ENCODE measurements at regions not wholly inside any gene's neighbourhood (a gene's known extent, or its start where the extent isn't known, plus 50 kb on each side); places are given as distances from the start of the nearest gene placed in this dataset.

DNA sequence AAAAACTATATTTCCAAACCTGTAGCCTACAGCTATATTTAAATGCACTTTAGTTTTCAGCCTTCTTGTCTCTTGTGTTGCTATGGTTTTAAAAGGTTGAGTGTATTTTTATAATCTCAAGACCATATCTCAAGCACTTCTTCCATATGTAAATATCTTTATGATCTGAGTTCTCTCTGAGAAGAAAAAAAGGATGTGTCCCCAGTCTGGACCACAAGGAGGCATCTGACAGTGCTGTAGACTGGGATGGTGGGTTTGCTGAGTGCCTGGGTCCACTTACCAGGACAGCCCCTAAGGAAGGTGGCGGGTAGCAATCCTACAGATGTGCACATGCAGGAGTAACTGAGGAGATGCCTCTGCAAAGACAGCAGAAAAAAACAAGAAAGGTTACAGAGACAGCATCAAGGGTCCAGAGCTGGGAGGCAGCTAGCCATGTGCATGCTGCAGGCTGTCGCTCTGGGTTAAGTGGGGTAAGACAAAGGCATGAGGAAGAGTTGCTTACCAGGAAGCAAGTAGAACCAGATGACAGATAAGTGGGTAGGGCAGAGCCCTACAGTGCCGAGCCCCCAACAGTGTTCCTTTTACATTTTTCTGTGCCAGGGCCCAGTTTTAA is 70.6 kb upstream of the SNRK start:
- TF ChIP-seq POLR2A (IDR thresholded peaks at IDR 0.05) (no peak), POLR2AphosphoS5 (IDR thresholded peaks at IDR 0.05) (no peak)
- TF ChIP-seq, protein P1, sequence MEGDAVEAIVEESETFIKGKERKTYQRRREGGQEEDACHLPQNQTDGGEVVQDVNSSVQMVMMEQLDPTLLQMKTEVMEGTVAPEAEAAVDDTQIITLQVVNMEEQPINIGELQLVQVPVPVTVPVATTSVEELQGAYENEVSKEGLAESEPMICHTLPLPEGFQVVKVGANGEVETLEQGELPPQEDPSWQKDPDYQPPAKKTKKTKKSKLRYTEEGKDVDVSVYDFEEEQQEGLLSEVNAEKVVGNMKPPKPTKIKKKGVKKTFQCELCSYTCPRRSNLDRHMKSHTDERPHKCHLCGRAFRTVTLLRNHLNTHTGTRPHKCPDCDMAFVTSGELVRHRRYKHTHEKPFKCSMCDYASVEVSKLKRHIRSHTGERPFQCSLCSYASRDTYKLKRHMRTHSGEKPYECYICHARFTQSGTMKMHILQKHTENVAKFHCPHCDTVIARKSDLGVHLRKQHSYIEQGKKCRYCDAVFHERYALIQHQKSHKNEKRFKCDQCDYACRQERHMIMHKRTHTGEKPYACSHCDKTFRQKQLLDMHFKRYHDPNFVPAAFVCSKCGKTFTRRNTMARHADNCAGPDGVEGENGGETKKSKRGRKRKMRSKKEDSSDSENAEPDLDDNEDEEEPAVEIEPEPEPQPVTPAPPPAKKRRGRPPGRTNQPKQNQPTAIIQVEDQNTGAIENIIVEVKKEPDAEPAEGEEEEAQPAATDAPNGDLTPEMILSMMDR (IDR thresholded peaks at IDR 0.05) = no peak

All from breast epithelium (tissue), 3 donors.